Prostate gland (tissue), 2 donors: ENCODE measurements at regions not wholly inside any gene's neighbourhood (a gene's known extent, or its start where the extent isn't known, plus 50 kb on each side); places are given as distances from the start of the nearest gene placed in this dataset.

ENCODE experiments used
- DNase-seq: peaks from one replicate; pipeline ENCODE4 v3.0.0-alpha.2; 2019; ENCODE audit warnings: low spot score
- H3K27ac ChIP-seq, 2 donors: fragments of 200-600 bp; sonication (generic); 2 replicates each; pipeline ENCODE4 v1.5.1; 2017 to 2019
- H3K27me3 ChIP-seq: fragments of 200-600 bp; sonication (generic); replicated peaks from 2 replicates; pipeline ENCODE4 v1.5.1; 2019; ENCODE audit not compliant: insufficient read depth
- H3K36me3 ChIP-seq, 2 donors: fragments of 200-600 bp; sonication (generic); 1 replicate in 1 of 2; 2 replicates in 1 of 2; pipeline versions ENCODE4 v1.5.1 to v1.8.1; 2017 to 2019
- H3K4me1 ChIP-seq: fragments of 200-600 bp; sonication (generic); replicated peaks from 2 replicates; pipeline ENCODE4 v1.5.1; 2019
- H3K4me3 ChIP-seq, 2 donors: fragments of 200-600 bp; sonication (generic); 2 replicates each; pipeline ENCODE4 v1.5.1; 2017 to 2019
- H3K9me3 ChIP-seq: fragments of 200-600 bp; sonication (generic); 2 replicates; pipeline ENCODE4 v1.5.1; 2017
- CTCF ChIP-seq, 4 experiments: fragments of 200-600 bp in 2 of 4; fragments of 450-650 bp in 2 of 4; sonication (generic) in 2 of 4; IDR thresholded peaks; 1 replicate in 3 of 4; 2 replicates in 1 of 4; pipeline ENCODE4 v1.5.1; 2016 to 2019; ENCODE audit warnings: antibody characterized with exemption in 4 of 4, mild to moderate bottlenecking in 2 of 4, moderate library complexity in 2 of 4
- POLR2A ChIP-seq: fragments of 450-650 bp; IDR thresholded peaks from one replicate; pipeline ENCODE4 v1.6.1; 2016; ENCODE audit warnings: antibody characterized with exemption, mild to moderate bottlenecking
- POLR2AphosphoS5 ChIP-seq: sonication (generic); formaldehyde crosslinking; IDR thresholded peaks from one replicate; pipeline ENCODE4 v1.6.1; 2017; ENCODE audit warnings: antibody characterized with exemption
- whole genome bisulfite sequencing: methylation state at CpG from one replicate; pipeline ENCODE4 v1.1.5; 2018; 5-methylcytosine and 5-hydroxymethylcytosine counted together
- intact Hi-C: fragments of 100-400 bp; cut with DNase I; formaldehyde crosslinking; loops from one replicate; pipeline ENCODE4 v1.14.2; 2022

DNA sequence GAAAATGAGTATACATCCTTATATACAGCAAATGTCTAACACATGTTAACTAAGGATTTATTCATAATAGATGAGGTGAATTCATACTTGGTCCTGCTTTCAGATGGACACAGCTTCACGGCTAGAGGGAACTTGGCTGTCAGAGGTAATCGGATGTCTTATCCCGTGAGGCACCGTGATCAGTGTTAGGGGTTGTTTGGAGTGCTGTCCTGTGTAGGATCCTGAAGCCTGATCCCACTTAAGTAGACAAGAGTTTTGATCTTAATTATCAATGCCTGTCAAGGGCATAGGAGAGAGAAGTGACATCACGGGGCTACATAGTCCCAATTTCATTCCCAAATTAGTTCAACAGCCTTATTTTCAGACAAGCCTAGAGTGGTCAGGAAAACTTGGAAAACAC lies 204.6 kb downstream of the RNF144A start:
- intact Hi-C loops: loop anchor here (10.0 kb wide), 1 partner anchor 303 kb away; no protein-coding TSS in a partner anchor
- no peak overlapping the region for H3K4me3 ChIP-seq
- H3K36me3 ChIP-seq: no peaks in the 10 kb centered on the region
- TF ChIP-seq POLR2A (no peak), POLR2AphosphoS5 (no peak), CTCF (IDR thresholded peaks at IDR 0.05) (no peak)
- H3K27me3 ChIP-seq: no peaks in the 10 kb centered on the region
- 94% methylated on average over 5 of the region's 5 CpGs for WGBS
- no peak for DNase-seq
- no peaks in the 10 kb centered on the region for H3K4me1 ChIP-seq
- no peaks in the 10 kb centered on the region for H3K9me3 ChIP-seq
- no peak overlapping the region for H3K27ac ChIP-seq

- no peak for DNase-seq
- H3K4me3 ChIP-seq: no peak overlapping the region
- no peaks in the 10 kb centered on the region for H3K36me3 ChIP-seq
- TF ChIP-seq CTCF (IDR thresholded peaks at IDR 0.05) (no peak), POLR2A (no peak), POLR2AphosphoS5 (no peak)
- intact Hi-C loops: loop anchor here (10.0 kb wide), 1 partner anchor 298 kb away; no protein-coding TSS in a partner anchor
- no peaks in the 10 kb centered on the region for H3K9me3 ChIP-seq
- H3K27ac ChIP-seq: no peak overlapping the region
- H3K4me1 ChIP-seq: no peaks in the 10 kb centered on the region
- WGBS: 93% methylated on average over 2 of the region's 2 CpGs
- no peaks in the 10 kb centered on the region for H3K27me3 ChIP-seq
These were observed 209.9 kb downstream of the RNF144A start for GRCh38 chr2:7127156-7127555.

DNA sequence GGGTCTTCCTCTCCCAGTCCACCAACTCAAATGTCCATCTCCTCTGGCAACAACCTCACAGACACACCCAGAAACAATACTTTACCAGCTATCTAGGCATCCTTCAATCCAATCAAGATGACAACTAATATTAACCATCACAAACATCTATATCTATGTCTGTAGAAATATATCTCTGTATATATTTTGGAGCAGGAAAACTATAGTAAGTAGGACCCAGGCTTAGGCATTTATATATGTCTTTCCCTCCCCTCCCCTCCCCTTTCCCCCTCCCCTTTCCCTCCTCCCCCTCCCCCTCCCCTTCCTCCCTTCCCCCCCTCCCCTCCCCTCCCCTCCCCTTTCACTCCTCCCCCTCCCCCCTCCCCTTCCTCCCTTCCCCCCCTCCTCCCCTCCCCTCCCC lies 210.5 kb downstream of the RNF144A start:
- Histone ChIP-seq H3K9me3 (no peaks in the 10 kb centered on the region), H3K27ac (no peak overlapping the region), H3K4me1 (no peaks in the 10 kb centered on the region), H3K36me3 (no peaks in the 10 kb centered on the region), H3K4me3 (no peak overlapping the region), H3K27me3 (no peaks in the 10 kb centered on the region)
- intact Hi-C loops: loop anchor here (10.0 kb wide), 1 partner anchor 297 kb away; no protein-coding TSS in a partner anchor
- TF ChIP-seq POLR2A: no peak
- no peak for TF ChIP-seq CTCF (IDR thresholded peaks at IDR 0.05)
- TF ChIP-seq POLR2AphosphoS5: no peak
- DNase-seq: no peak

GRCh38 chr2:7131261-7131660 lies 214.0 kb downstream of the RNF144A start:
- 77% methylated on average over 5 of the region's 5 CpGs for WGBS
- Histone ChIP-seq H3K36me3 (no peaks in the 10 kb centered on the region), H3K4me3 (no peak overlapping the region), H3K27me3 (no peaks in the 10 kb centered on the region), H3K4me1 (no peaks in the 10 kb centered on the region), H3K27ac (no peak overlapping the region), H3K9me3 (no peaks in the 10 kb centered on the region)
- intact Hi-C loops: no loop called here
- DNase-seq: no peak
- TF ChIP-seq CTCF (IDR thresholded peaks at IDR 0.05): no peak
- TF ChIP-seq POLR2AphosphoS5: no peak

DNA sequence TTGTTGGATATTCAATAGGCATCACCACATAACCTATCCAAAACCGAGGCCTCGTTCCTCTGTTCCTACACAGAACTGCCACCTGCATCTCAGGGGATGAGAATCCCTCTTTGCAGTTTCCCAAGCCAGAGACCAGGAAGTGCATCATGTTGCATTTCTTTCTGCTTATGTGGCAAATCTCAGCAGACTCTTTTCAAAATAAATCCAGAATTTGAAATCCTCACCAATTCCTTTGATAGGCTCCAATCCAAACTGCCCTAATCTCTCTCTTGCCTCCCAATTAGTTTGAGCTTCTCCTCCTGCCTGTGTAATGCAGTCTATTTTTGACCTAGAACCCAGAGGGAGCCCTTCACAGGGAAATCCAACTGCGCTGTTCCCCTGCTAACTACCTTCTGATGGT lies 215.5 kb downstream of the RNF144A start:
- Histone ChIP-seq H3K27me3 (no peaks in the 10 kb centered on the region), H3K4me3 (no peak overlapping the region), H3K27ac (no peak overlapping the region), H3K36me3 (no peaks in the 10 kb centered on the region), H3K4me1 (no peaks in the 10 kb centered on the region), H3K9me3 (no peaks in the 10 kb centered on the region)
- 94% methylated on average over 3 of the region's 3 CpGs for WGBS
- intact Hi-C loops: no loop called here
- TF ChIP-seq POLR2AphosphoS5 (no peak), CTCF (IDR thresholded peaks at IDR 0.05) (no peak), POLR2A (no peak)
- no peak for DNase-seq
